ENCODE measurements at regions not wholly inside any gene's neighbourhood (a gene's known extent, or its start where the extent isn't known, plus 50 kb on each side); places are given as distances from the start of the nearest gene placed in this dataset.
"Not testable (repeated sequence)": the region's sequence is repeated elsewhere in the genome, so short reads cannot be mapped to it uniquely, and the experiment has no call there.

GRCh38 chr20:48339190-48339985 lies 488.4 kb downstream of the PREX1 start:
- in situ Hi-C loops (cut with HindIII; ENCODE audit: low sequenced_read_pairs) = no loop called here

GRCh38 chr20:48338717-48339116 lies 489.1 kb downstream of the PREX1 start:
- in situ Hi-C loops (cut with HindIII; ENCODE audit: low sequenced_read_pairs) = no loop called here

- in situ Hi-C loops (cut with HindIII; ENCODE audit: low sequenced_read_pairs) = no loop called here
These were observed 491.2 kb downstream of the PREX1 start for GRCh38 chr20:48336597-48336996.

GRCh38 chr20:48335308-48336050 lies 492.3 kb downstream of the PREX1 start:
- in situ Hi-C loops (cut with HindIII; ENCODE audit: low sequenced_read_pairs) = no loop called here

- in situ Hi-C loops (cut with HindIII; ENCODE audit: low sequenced_read_pairs) = no loop called here
These were observed 494.1 kb downstream of the PREX1 start for GRCh38 chr20:48333707-48334106.

- in situ Hi-C loops (cut with HindIII; ENCODE audit: low sequenced_read_pairs) = no loop called here
These were observed 495.2 kb downstream of the PREX1 start for GRCh38 chr20:48332555-48332954.

- in situ Hi-C loops (cut with HindIII; ENCODE audit: low sequenced_read_pairs) = no loop called here
These were observed 496.1 kb downstream of the PREX1 start for GRCh38 chr20:48331518-48332286.

- in situ Hi-C loops (cut with HindIII; ENCODE audit: low sequenced_read_pairs) = no loop called here
These were observed 497.8 kb downstream of the PREX1 start for GRCh38 chr20:48329676-48330664.

GRCh38 chr20:48329031-48329615 lies 498.7 kb downstream of the PREX1 start:
- in situ Hi-C loops (cut with HindIII; ENCODE audit: low sequenced_read_pairs) = no loop called here

GRCh38 chr20:48327848-48328247 lies 500.0 kb downstream of the PREX1 start:
- in situ Hi-C loops (cut with HindIII; ENCODE audit: low sequenced_read_pairs) = not testable (repeated sequence)

- in situ Hi-C loops (cut with HindIII; ENCODE audit: low sequenced_read_pairs) = no loop called here
These were observed 500.9 kb downstream of the PREX1 start for GRCh38 chr20:48326868-48327267.

GRCh38 chr20:48326434-48326691 lies 501.4 kb downstream of the PREX1 start:
- in situ Hi-C loops (cut with HindIII; ENCODE audit: low sequenced_read_pairs) = no loop called here

- in situ Hi-C loops (cut with HindIII; ENCODE audit: low sequenced_read_pairs) = no loop called here
These were observed 502.0 kb downstream of the PREX1 start for GRCh38 chr20:48325656-48326433.

GRCh38 chr20:48324744-48325143 lies 503.1 kb downstream of the PREX1 start:
- in situ Hi-C loops (cut with HindIII; ENCODE audit: low sequenced_read_pairs) = no loop called here

- in situ Hi-C loops (cut with HindIII; ENCODE audit: low sequenced_read_pairs) = no loop called here
These were observed 506.5 kb downstream of the PREX1 start for GRCh38 chr20:48321271-48321670.

- in situ Hi-C loops (cut with HindIII; ENCODE audit: low sequenced_read_pairs) = no loop called here
These were observed 507.7 kb downstream of the PREX1 start for GRCh38 chr20:48319943-48320584.

GRCh38 chr20:48317578-48317977 lies 510.2 kb downstream of the PREX1 start:
- in situ Hi-C loops (cut with HindIII; ENCODE audit: low sequenced_read_pairs) = no loop called here

- in situ Hi-C loops (cut with HindIII; ENCODE audit: low sequenced_read_pairs) = no loop called here
These were observed 512.7 kb downstream of the PREX1 start for GRCh38 chr20:48314925-48315592.
